ENCODE measurements at regions not wholly inside any gene's neighbourhood (a gene's known extent, or its start where the extent isn't known, plus 50 kb on each side); places are given as distances from the start of the nearest gene placed in this dataset.

DNA sequence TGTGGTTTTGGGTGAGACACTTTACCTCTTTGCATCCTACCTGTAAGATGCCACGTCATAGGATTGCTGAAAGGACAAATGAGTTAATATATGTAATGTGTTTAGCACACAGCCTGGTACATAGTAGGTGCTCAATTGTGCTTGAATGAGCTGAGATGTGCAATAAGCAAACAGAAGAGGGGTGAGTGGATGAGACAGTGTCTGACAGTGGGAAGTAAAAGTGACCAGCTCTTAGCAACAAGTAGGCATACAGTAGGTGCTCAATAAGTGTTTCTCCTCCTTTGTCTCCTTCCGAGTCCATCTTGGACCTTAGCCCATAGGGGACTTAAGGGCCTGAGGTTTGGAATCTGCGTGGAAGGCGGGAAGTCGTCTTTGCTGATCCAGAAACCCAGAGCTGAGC is 104.7 kb downstream of the CEBPB start:
- no peak for ATAC-seq
- Histone ChIP-seq H3F3A (ENCODE audit: low read length, unreplicated experiment) (no peaks in the 10 kb centered on the region), H2AFZ (ENCODE audit: low read length) (no peak overlapping the region), H3K4me1 (ENCODE audit: insufficient read depth, low read length) (peaks cover 19% of the 10 kb centered on the region), H3K27ac (ENCODE audit: low read length) (no peak overlapping the region), H3K4me3 (ENCODE audit: low read length) (no peak overlapping the region), H3K9ac (ENCODE audit: low read length) (no peak overlapping the region), H3K4me2 (ENCODE audit: low read length) (no peak overlapping the region), H3K36me3 (ENCODE audit: low read depth, low read length) (no peaks in the 10 kb centered on the region), H3K9me2 (replicated peaks; ENCODE audit: low read length) (no peaks in the 10 kb centered on the region), H3K9me3 (ENCODE audit: low read length) (no peaks in the 10 kb centered on the region), H3K79me2 (ENCODE audit: low read length) (no peaks in the 10 kb centered on the region), H3K27me3 (ENCODE audit: low read length) (no peaks in the 10 kb centered on the region), H4K20me1 (ENCODE audit: low read length) (no peaks in the 10 kb centered on the region)
- CTCF ChIA-PET: no interaction called here
- POLR2A ChIA-PET (ENCODE audit: unreplicated experiment): no interaction called here
- no TSS peak for BruUV-seq (replicated peaks)
- intact Hi-C loops (cut with micrococcal nuclease): no loop called here
- DNase-seq: peak; percentile 47
- TF ChIP-seq CTCF (conservative IDR thresholded peaks at IDR 0.05; ENCODE audit: low read depth, low read length) (no peak), EZH2 (IDR thresholded peaks at IDR 0.05; ENCODE audit: low read length, unreplicated experiment) (no peak), EZH2phosphoT487 (IDR thresholded peaks at IDR 0.05; ENCODE audit: borderline replicate concordance, low read length) (no peak)

DNA sequence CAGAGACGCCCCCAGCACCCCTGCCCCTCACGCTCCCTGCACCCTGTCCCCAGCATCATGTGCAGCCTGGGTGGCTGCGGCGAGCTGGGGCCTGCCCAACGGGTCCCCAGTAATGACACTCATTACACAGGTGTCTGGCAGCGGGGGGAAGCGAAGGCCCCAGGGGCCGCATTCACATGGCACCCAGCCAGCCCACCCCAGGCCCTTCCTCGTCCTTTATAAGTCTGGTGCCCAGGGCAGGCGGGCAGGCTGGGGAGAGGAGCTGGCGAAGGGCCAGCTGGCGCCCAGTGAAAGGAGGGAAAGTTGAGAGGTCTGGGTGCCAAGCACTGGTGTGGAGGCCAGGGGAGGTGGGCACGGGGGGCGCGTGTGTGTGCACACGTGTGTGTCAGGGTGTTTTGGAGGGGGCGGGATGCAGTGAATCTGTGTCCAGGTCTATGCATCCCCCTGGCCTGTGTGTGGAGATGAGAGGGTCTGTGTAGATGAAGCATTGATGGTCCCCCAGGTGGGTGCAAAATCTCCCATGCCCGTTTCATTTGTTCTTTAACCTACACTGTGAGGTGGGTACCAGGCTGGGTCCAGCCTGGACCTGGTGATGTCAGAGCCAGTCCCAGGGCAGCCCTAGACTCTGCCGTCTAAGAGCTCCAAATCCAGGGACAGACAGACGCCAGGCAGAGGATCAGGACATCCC is 105.3 kb downstream of the CEBPB start:
- H3K27ac ChIP-seq (ENCODE audit: low read length): no peak overlapping the region

More for the DNA sequence above, 105.3 kb downstream of the CEBPB start:
- ATAC-seq: no peak
- Histone ChIP-seq H3K4me3 (ENCODE audit: low read length) (no peak overlapping the region), H3K9ac (ENCODE audit: low read length) (no peak overlapping the region), H3F3A (ENCODE audit: low read length, unreplicated experiment) (no peaks in the 10 kb centered on the region), H3K36me3 (ENCODE audit: low read depth, low read length) (no peaks in the 10 kb centered on the region), H3K9me3 (ENCODE audit: low read length) (no peaks in the 10 kb centered on the region), H3K4me2 (ENCODE audit: low read length) (no peak overlapping the region), H3K79me2 (ENCODE audit: low read length) (no peaks in the 10 kb centered on the region), H2AFZ (ENCODE audit: low read length) (no peak overlapping the region), H3K9me2 (replicated peaks; ENCODE audit: low read length) (no peaks in the 10 kb centered on the region), H3K27me3 (ENCODE audit: low read length) (no peaks in the 10 kb centered on the region), H3K4me1 (ENCODE audit: insufficient read depth, low read length) (peaks cover 19% of the 10 kb centered on the region), H4K20me1 (ENCODE audit: low read length) (no peaks in the 10 kb centered on the region)
- intact Hi-C loops (cut with micrococcal nuclease): no loop called here
- BruUV-seq (replicated peaks): no TSS peak
- DNase-seq: no peak
- ChIA-PET CTCF (no interaction called here), POLR2A (ENCODE audit: unreplicated experiment) (no interaction called here)
- TF ChIP-seq CTCF (conservative IDR thresholded peaks at IDR 0.05; ENCODE audit: low read depth, low read length) (no peak), EZH2 (IDR thresholded peaks at IDR 0.05; ENCODE audit: low read length, unreplicated experiment) (no peak), EZH2phosphoT487 (IDR thresholded peaks at IDR 0.05; ENCODE audit: borderline replicate concordance, low read length) (no peak)
